Osteoblast (primary cell): ENCODE measurements at regions not wholly inside any gene's neighbourhood (a gene's known extent, or its start where the extent isn't known, plus 50 kb on each side); places are given as distances from the start of the nearest gene placed in this dataset.

ENCODE experiments used
- DNase-seq: peaks from one replicate; pipeline ENCODE4 v3.0.0; 2011; ENCODE audit warnings: low spot score, mixed read lengths; ENCODE audit not compliant: insufficient read length; ENCODE audit errors: missing footprints
- H2AFZ ChIP-seq: 2 replicates; pipeline ENCODE4 v1.6.0; 2011; ENCODE audit warnings: mild to moderate bottlenecking, low read length
- H3K27ac ChIP-seq: 2 replicates; pipeline ENCODE4 v1.5.1; 2011; ENCODE audit warnings: mild to moderate bottlenecking, low read depth, low read length, moderate library complexity
- H3K27me3 ChIP-seq: 2 replicates; pipeline ENCODE4 v1.6.0; 2012; ENCODE audit warnings: mild to moderate bottlenecking, control low read depth, inconsistent platforms, low read length, moderate library complexity; ENCODE audit not compliant: insufficient read depth
- H3K36me3 ChIP-seq: 2 replicates; pipeline ENCODE4 v1.5.1; 2011; ENCODE audit warnings: mild to moderate bottlenecking, low read length, control low read depth, moderate library complexity; ENCODE audit not compliant: insufficient read depth
- H3K4me1 ChIP-seq: 2 replicates; pipeline ENCODE4 v1.5.1; 2011; ENCODE audit warnings: mild to moderate bottlenecking, low read length, control low read depth, moderate library complexity; ENCODE audit not compliant: insufficient read depth
- H3K4me2 ChIP-seq: 2 replicates; pipeline ENCODE4 v1.6.0; 2011; ENCODE audit warnings: mild to moderate bottlenecking, low read length; ENCODE audit not compliant: insufficient read depth
- H3K4me3 ChIP-seq: fragments of 200-600 bp; sonication (generic); 3 replicates; pipeline ENCODE4 v1.5.1; 2012; ENCODE audit warnings: mild to moderate bottlenecking, low read length, inconsistent platforms; ENCODE audit not compliant: insufficient read depth
- H3K79me2 ChIP-seq: 2 replicates; pipeline ENCODE4 v1.6.0; 2012; ENCODE audit warnings: mild to moderate bottlenecking, low read length, control low read depth, inconsistent platforms; ENCODE audit not compliant: insufficient read depth
- H3K9me3 ChIP-seq: 2 replicates; pipeline ENCODE4 v1.5.1; 2011; ENCODE audit warnings: low read depth, low read length, control low read depth
- H4K20me1 ChIP-seq: 2 replicates; pipeline ENCODE4 v1.6.0; 2012; ENCODE audit warnings: mild to moderate bottlenecking, low read length, control low read depth; ENCODE audit not compliant: insufficient read depth
- CTCF ChIP-seq: IDR thresholded peaks from 2 replicates; pipeline ENCODE4 v1.5.1; 2011; ENCODE audit warnings: mild to moderate bottlenecking, low read depth, low read length, moderate library complexity; ENCODE audit errors: extremely low read depth

GRCh38 chr4:20331642-20332041 lies 79.9 kb downstream of the SLIT2 start:
- Histone ChIP-seq H3K36me3 (no peaks in the 10 kb centered on the region), H3K79me2 (peaks cover 66% of the 10 kb centered on the region), H3K4me2 (no peak overlapping the region), H3K9me3 (no peaks in the 10 kb centered on the region), H3K4me1 (peaks cover 3% of the 10 kb centered on the region), H4K20me1 (no peaks in the 10 kb centered on the region), H3K27me3 (no peaks in the 10 kb centered on the region), H3K4me3 (no peak overlapping the region), H3K27ac (no peak overlapping the region), H2AFZ (no peak overlapping the region)
- DNase-seq, result no peak
- no peak for TF ChIP-seq CTCF

- Histone ChIP-seq H3K79me2 (peaks cover 61% of the 10 kb centered on the region), H2AFZ (peak overlapping the region; percentile 33), H3K4me2 (no peak overlapping the region), H4K20me1 (no peaks in the 10 kb centered on the region), H3K9me3 (no peaks in the 10 kb centered on the region), H3K27ac (no peak overlapping the region), H3K36me3 (no peaks in the 10 kb centered on the region), H3K4me3 (no peak overlapping the region), H3K4me1 (peaks cover 3% of the 10 kb centered on the region), H3K27me3 (no peaks in the 10 kb centered on the region)
- TF ChIP-seq CTCF, result no peak
- no peak for DNase-seq
Observed at GRCh38 chr4:20333141-20333715, 81.5 kb downstream of the SLIT2 start.

GRCh38 chr4:20337261-20337664 lies 85.6 kb downstream of the SLIT2 start:
- Histone ChIP-seq H3K4me1 (peaks cover 3% of the 10 kb centered on the region), H3K27me3 (no peaks in the 10 kb centered on the region), H4K20me1 (no peaks in the 10 kb centered on the region), H2AFZ (no peak overlapping the region), H3K4me3 (no peak overlapping the region), H3K27ac (no peak overlapping the region), H3K9me3 (no peaks in the 10 kb centered on the region), H3K79me2 (peaks cover 51% of the 10 kb centered on the region), H3K4me2 (no peak overlapping the region), H3K36me3 (no peaks in the 10 kb centered on the region)
- DNase-seq, result no peak
- no peak for TF ChIP-seq CTCF

- H3K4me1 ChIP-seq, result peaks cover 3% of the 10 kb centered on the region
- H3K27ac ChIP-seq, result no peak overlapping the region
- no peaks in the 10 kb centered on the region for H3K36me3 ChIP-seq
- H3K4me3 ChIP-seq, result no peak overlapping the region
- H3K27me3 ChIP-seq, result no peaks in the 10 kb centered on the region
- no peak for TF ChIP-seq CTCF
- H3K4me2 ChIP-seq, result no peak overlapping the region
- no peak for DNase-seq
- H2AFZ ChIP-seq, result no peak overlapping the region
- H4K20me1 ChIP-seq, result no peaks in the 10 kb centered on the region
- peaks cover 47% of the 10 kb centered on the region for H3K79me2 ChIP-seq
- H3K9me3 ChIP-seq, result no peaks in the 10 kb centered on the region
Observed at GRCh38 chr4:20338841-20339240, 87.1 kb downstream of the SLIT2 start.
